Fibroblast of upper back skin (primary cell): ENCODE measurements at regions not wholly inside any gene's neighbourhood (a gene's known extent, or its start where the extent isn't known, plus 50 kb on each side); places are given as distances from the start of the nearest gene placed in this dataset.
"Not testable (repeated sequence)": the region's sequence is repeated elsewhere in the genome, so short reads cannot be mapped to it uniquely, and the experiment has no call there.

Experiments
- DNase-seq: peaks from one replicate; pipeline ENCODE4 v3.0.0-alpha.2; 2013

GRCh38 chr2:37759989-37760388 lies 88.5 kb upstream of the CDC42EP3 start:
- not testable (repeated sequence) for DNase-seq

DNA sequence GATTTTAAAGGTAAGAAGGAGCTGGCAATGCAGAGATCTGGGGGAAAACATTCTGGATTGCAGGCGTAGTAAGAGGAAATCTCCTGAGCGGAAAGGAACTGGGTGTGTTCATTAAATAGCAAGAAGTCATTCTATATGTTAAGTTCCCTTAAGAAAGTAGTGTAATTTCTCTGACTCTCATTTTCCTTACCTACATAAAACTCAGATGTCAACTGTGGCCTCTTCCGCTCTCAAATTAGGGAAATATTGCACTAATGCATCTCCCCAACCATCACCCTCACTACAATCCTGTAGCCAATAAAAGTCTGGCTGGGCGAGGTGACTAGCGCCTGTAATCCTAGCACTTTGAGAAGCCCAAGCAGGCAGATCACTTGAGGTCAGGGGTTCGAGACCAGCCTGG lies 89.0 kb upstream of the CDC42EP3 start:
- no peak for DNase-seq

DNA sequence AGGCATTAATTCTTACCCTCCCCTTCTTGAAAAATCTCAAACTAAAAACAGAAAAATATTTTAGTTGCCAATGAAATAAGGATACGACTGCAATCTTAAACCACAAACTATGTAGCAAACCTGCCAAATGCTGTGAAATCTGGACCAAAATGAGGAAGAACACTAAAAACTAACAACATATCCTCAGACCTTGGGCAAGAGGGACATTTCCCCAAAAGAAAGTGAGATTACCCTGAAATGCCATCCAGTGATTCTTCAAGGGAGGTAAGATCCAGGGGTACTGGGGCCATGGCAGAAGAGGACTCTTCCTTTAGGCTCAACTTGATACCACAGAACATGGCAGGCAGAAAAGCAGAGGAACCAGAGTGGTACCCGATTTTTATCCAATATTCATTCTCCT lies 90.8 kb upstream of the CDC42EP3 start:
- peak; percentile 66 for DNase-seq

DNA sequence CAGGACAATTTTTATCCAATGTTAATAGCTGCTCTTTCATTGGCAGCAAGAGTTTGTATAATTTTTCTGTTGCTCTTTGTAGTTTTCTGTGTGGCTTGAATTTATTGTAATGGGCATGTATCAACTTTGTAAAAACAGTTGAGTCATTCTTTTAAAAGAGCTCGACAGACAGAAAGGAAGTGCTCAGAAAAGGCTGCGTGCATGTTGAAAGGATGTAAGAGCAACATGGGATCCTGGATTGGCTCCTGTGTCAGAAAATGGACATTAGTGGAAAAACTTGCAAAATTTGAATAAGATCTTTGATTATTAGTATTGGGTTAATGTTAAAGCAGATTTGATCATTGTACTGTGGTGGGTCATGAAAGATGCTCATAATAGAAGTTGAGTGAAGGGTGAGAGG lies 93.3 kb upstream of the CDC42EP3 start:
- DNase-seq = peak; percentile 47

DNA sequence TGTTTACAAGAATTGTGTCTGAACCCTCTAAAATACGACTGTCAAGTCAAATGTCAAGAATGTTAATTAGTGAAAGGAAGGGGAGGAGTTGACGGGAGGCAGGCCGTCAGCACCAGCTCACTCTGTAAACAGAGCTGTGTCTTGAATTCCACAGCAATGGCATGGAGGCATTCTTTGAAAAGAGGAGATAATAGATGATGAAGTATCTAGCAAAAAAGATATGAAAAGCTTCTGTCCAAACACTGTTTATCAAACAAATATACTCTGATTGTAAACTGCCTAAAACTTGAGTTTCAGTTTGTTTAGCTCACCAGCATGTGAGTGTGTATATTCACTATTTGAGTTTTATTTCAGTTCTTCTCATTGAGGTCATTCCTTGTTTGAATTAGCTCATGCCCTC lies 94.7 kb upstream of the CDC42EP3 start:
- DNase-seq = no peak

- DNase-seq = peak; percentile 89
These were observed 95.6 kb upstream of the CDC42EP3 start for GRCh38 chr2:37767046-37767445.

GRCh38 chr2:37767959-37768925 lies 96.8 kb upstream of the CDC42EP3 start:
- DNase-seq = peak; percentile 99

DNA sequence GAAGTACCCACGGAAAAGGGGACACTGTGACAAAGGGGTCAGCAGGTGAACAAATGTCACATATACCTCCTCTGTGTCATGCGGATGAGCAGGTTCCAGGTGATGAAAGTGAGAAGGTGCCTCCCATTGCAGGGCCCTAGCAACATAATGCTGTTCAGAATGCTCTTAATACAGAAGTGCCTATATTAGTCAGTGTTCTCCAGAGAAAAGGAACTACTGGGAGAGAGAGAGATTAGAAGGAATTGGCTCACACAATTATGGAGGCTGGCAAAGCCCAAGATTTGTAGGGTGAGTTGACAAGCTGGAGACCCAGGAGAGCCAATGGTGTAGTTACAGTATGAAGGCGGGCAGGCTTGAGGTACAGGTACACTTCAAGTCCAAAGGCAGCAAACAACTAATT lies 98.1 kb upstream of the CDC42EP3 start:
- DNase-seq = no peak

DNA sequence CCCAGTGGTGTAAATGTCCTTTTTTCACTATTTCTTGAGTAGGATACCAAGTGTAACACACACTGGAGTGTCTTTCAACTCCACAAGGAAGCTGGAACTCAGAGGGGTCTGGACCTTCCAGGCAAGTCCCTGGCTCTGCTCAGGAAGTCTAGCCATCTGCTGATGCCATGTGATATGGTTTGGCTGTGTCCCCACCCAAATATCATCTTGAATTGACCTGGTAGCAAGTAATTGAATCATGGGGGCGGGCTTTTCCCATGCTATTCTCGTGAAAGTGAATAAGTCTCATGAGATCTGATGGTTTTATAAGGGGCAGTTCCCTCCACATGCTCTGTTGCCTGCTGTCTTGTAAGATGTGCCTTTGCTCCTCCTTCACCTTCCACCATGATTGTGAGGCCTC lies 99.4 kb upstream of the CDC42EP3 start:
- DNase-seq = no peak

DNA sequence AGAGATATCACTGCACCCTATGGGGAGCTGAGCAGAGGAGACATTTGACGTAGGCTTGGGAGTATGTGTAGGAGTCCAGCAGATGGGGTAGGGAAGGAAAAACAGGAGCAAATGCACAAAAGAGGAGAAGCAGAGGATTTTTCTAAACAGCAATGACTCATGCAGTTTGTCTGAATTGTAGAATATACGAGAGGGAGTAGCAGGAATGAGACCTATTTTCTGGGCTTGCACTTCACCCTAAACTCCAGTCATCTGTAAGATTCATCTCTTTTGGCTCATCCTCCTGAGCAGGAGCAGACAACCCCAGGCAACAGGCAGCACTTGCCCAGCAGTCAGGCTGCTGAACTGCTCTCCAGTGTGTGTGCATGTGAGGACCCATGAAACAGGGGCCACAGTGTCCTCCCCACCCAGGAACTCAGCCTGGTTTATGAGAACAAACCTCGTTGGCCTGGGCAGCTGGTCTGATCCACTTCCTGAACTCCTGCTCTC lies 100.2 kb upstream of the CDC42EP3 start:
- peak; percentile 85 for DNase-seq

DNA sequence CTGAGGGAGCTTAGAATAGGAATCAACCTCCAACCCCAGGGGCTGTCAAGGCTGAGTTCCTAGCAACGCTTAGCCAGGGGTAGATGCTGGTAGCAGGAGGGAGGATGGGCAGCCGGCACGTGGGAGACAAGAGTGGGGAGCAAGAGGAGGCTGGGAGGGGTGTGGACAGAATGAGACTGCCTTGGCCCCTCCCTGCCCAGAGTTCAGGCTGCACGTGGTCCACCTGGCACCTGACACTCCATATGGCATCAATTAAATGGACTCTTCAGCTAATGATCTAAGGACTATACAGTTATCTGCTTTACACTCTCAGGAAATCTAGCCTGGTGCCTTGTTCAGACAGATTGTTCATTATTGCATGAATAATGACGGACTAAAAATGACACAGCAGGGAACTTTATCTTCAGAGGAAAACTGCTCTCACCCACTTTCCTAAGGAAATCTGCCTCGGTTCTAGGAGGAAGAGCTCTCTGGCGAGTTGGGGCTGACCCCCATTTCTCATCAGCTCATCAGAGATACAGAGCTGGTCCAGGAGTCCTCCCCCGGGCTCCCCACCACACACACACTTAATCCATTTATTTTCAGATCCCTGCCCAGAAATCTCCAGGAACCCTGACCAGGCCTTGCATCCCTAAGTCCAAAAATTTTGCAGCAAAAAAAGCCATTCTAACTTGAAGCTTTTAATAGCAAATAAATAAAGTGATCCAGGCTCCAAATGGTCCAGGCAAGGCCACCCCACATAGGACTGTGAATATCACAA lies 102.1 kb upstream of the CDC42EP3 start:
- no peak for DNase-seq

GRCh38 chr2:37774171-37774944 lies 102.9 kb upstream of the CDC42EP3 start:
- not testable (repeated sequence) for DNase-seq

DNA sequence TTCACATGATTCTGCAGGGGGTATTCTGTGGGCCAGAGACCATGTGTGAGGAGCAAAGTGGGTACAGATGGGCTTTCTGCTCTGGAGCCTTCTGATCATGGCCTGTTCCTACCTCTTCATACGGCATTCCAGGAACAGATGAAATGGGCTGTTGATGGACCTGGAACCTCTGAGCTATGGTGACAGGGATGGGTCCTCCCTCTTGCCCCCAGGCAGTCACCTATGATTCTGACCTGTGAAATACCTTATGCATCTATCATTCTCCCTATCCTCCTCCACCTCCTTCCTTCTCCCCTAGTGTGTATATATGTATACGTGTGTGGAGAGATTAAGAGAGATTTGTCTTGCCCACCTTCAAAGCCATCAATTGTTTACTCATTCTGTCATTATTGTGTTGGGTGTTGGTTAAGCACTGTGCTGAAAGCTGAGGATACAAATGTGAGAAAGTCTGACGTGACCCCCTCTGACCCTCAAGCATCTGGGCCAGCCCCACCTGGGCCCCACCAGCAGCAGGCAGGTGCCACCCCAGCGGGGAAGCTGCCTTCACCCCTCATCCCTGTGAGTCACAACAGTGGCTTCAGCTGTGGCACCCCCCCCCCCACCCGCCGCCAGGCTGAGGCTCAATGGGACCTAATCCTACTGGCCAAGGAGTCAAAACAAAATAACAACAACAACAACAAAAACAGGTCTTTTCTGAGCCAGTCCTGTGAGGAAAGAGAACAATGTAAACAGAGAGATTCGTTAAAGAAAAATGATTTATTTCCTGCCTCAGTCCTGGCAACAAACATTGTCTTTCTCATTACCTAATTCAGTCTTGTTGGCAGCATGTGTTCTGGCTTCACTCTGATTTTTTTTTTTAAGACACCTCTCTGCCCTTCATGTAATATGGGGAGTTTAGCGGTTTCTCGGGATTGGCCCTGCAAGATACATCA lies 103.8 kb upstream of the CDC42EP3 start:
- no peak for DNase-seq

DNA sequence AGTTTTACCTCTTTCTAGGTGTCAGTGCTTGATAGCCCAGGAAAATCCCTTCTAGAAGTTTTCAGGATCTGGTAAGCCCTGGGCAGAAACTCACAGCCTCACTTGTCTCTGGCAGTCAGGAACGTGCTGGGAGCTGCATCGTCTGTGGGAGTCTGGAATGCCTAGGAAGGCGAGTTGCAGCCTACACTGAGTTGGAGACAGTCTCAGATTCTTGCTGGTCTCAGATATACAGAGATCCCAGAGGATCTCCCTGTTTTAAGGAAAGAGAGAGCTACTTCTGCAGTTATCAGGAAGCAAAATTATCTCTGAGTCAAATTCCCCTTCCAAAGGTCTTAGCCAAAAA lies 104.4 kb upstream of the CDC42EP3 start:
- peak; percentile 87 for DNase-seq

- DNase-seq = peak; percentile 94
These were observed 105.0 kb upstream of the CDC42EP3 start for GRCh38 chr2:37776487-37776886.

GRCh38 chr2:37779139-37779538 lies 107.7 kb upstream of the CDC42EP3 start:
- DNase-seq = peak; percentile 39

GRCh38 chr2:37779611-37780386 lies 108.4 kb upstream of the CDC42EP3 start:
- DNase-seq = peak; percentile 42

- DNase-seq = peak; percentile 53
These were observed 108.9 kb upstream of the CDC42EP3 start for GRCh38 chr2:37780387-37780676.

DNA sequence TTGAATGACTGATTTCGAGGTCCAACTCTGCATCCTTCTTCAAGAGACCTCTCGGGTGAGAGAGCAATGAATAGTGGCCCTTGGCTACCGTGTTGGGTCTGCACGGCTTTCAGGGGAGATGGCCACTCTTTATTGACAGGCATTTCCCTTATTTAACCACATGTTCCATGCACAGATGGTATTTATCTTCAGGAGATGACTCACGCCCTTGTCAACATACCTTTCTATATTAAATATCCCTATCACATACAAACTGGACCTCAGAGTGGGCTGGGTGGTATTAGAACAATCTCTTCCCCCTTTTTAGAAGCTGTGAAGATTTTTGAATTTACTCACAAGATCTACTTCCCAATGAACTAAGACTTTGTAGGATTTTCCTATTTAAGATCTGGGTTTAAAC lies 109.6 kb upstream of the CDC42EP3 start:
- peak; percentile 94 for DNase-seq

GRCh38 chr2:37782155-37782673 lies 110.8 kb upstream of the CDC42EP3 start:
- no peak for DNase-seq
